K562 (cell line): ENCODE measurements at regions not wholly inside any gene's neighbourhood (a gene's known extent, or its start where the extent isn't known, plus 50 kb on each side); places are given as distances from the start of the nearest gene placed in this dataset.

Source experiments
- ATAC-seq: fragments of 200-7000 bp; cut with Tn5 transposase; 3 replicates; pipeline ENCODE4 v1.9.1; 2020; ENCODE audit warnings: moderate library complexity
- BruUV-seq: library from RNA; stranded (reverse); fragments of 400-500 nt; replicated peaks from 2 replicates; lab custom pipeline; 2021; lab: Mats Ljungman, UMichigan
- CTCF ChIA-PET: fragments of 300-600 bp; formaldehyde crosslinking; extraction: SDS; loops from one replicate; lab custom pipeline; 2021; ENCODE audit warnings: low intra/inter-chr PET ratio; lab: Yijun Ruan, JAX
- POLR2A ChIA-PET: fragments of 300-600, 350-650 bp; sonication (Branson Sonifier 250); formaldehyde crosslinking; extraction: SDS; loops from one replicate; lab custom pipeline; 2021; ENCODE audit warnings: antibody characterized with exemption, inconsistent platforms; lab: Yijun Ruan, JAX
- DNase-seq, 4 experiments: peaks; one replicate each; pipeline versions ENCODE4 v3.0.0 to v3.0.0-alpha.2; 2011 to 2018; ENCODE audit warnings: low spot score in 3 of 4, mixed read lengths in 3 of 4; ENCODE audit errors: extremely low read depth in 1 of 4
- FAIRE-seq: peaks from 2 replicates; lab custom pipeline; 2011; peaks lifted over from hg19 to GRCh38; lab: Jason Lieb, UNC
- H2AFZ ChIP-seq: 2 replicates; pipeline ENCODE4 v1.6.0; 2011; ENCODE audit warnings: low read depth, low read length, control low read depth, inconsistent platforms
- H3K27ac ChIP-seq: fragments of 200-600 bp; 3 replicates; pipeline ENCODE4 v1.8.0; 2011; ENCODE audit warnings: low read depth, mild to moderate bottlenecking, control low read depth, inconsistent platforms, low read length, moderate library complexity, mixed read lengths; ENCODE audit errors: extremely low read depth
- H3K27me3 ChIP-seq, 2 experiments: fragments of 300-600 bp in 1 of 2; 2 replicates in 1 of 2; 3 replicates in 1 of 2; pipeline versions ENCODE4 v1.6.0 to v1.8.0; 2011; ENCODE audit warnings: inconsistent platforms in 2 of 2, low read length in 2 of 2, mild to moderate bottlenecking in 1 of 2, mixed read lengths in 1 of 2, moderate library complexity in 1 of 2; ENCODE audit not compliant: control insufficient read depth in 2 of 2, insufficient read depth in 2 of 2
- H3K36me3 ChIP-seq: fragments of 300-600 bp; 3 replicates; pipeline ENCODE4 v1.8.0; 2011; ENCODE audit warnings: mild to moderate bottlenecking, low read length, inconsistent platforms; ENCODE audit not compliant: control insufficient read depth, insufficient read depth
- H3K4me1 ChIP-seq, 2 experiments: fragments of 200-600 bp in 1 of 2; replicated peaks in 1 of 2; 2 replicates in 1 of 2; 3 replicates in 1 of 2; pipeline versions ENCODE4 v1.5.1 to v1.8.0; 2011; ENCODE audit warnings: inconsistent platforms in 2 of 2, low read length in 2 of 2, mild to moderate bottlenecking in 1 of 2, mixed read lengths in 1 of 2, moderate library complexity in 1 of 2; ENCODE audit not compliant: control insufficient read depth in 2 of 2, insufficient read depth in 2 of 2
- H3K4me2 ChIP-seq: 2 replicates; pipeline ENCODE4 v1.6.1; 2011; ENCODE audit warnings: low read length, control low read depth, inconsistent platforms, mixed read lengths; ENCODE audit not compliant: insufficient read depth
- H3K4me3 ChIP-seq: fragments of 200-600 bp; sonication (generic), shearing (Covaris generic); 2 replicates; pipeline ENCODE4 v1.5.1; 2016; ENCODE audit warnings: control low read depth, inconsistent platforms
- H3K79me2 ChIP-seq: fragments of 200-600 bp; 3 replicates; pipeline ENCODE4 v1.8.0; 2011; ENCODE audit warnings: low read length, inconsistent platforms; ENCODE audit not compliant: control insufficient read depth, insufficient read depth
- H3K9ac ChIP-seq, 2 experiments: 2 replicates each; pipeline versions ENCODE4 v1.6.0 to v1.6.1; 2011; ENCODE audit warnings: low read depth in 2 of 2, low read length in 2 of 2, control low read depth in 1 of 2, inconsistent platforms in 1 of 2, mild to moderate bottlenecking in 1 of 2, mixed read lengths in 1 of 2; ENCODE audit not compliant: insufficient read depth in 1 of 2
- H3K9me1 ChIP-seq: one replicate; pipeline ENCODE4 v1.6.0; 2011; ENCODE audit warnings: inconsistent platforms, mild to moderate bottlenecking, low read length, moderate library complexity; ENCODE audit not compliant: control insufficient read depth, insufficient read depth
- H3K9me3 ChIP-seq: replicated peaks from 2 replicates; pipeline ENCODE4 v1.5.1; 2011; ENCODE audit warnings: low read depth, low read length, inconsistent platforms; ENCODE audit not compliant: control insufficient read depth, insufficient read depth
- H4K20me1 ChIP-seq: replicated peaks from 2 replicates; pipeline ENCODE4 v1.6.1; 2011; ENCODE audit warnings: low read length, inconsistent platforms, mixed read lengths; ENCODE audit not compliant: control insufficient read depth, insufficient read depth
- ASH1L ChIP-seq: fragments of 450-650 bp; IDR thresholded peaks from 2 replicates; pipeline ENCODE4 v1.6.1; 2018; ENCODE audit warnings: borderline replicate concordance, mild to moderate bottlenecking, low read depth; ENCODE audit not compliant: partially characterized antibody
- CCAR2 ChIP-seq: fragments of 200-400 bp; formaldehyde crosslinking; IDR thresholded peaks from 2 replicates; pipeline ENCODE4 v1.6.1; 2017; ENCODE audit warnings: mild to moderate bottlenecking, low read depth, low read length
- DIDO1 ChIP-seq: fragments of 450-650 bp; IDR thresholded peaks from 2 replicates; pipeline ENCODE4 v1.6.1; 2016; ENCODE audit warnings: low read depth, missing biosample characterization, missing genetic modification characterization
- FOXJ2 ChIP-seq: fragments of 200-800 bp; sonication (Bioruptor generic); IDR thresholded peaks from 2 replicates; pipeline ENCODE4 v1.6.1; 2016; ENCODE audit warnings: missing genetic modification characterization, missing compliant biosample characterization
- POLR3G ChIP-seq: IDR thresholded peaks from 2 replicates; pipeline ENCODE4 v1.6.1; 2011; ENCODE audit not compliant: insufficient read length, insufficient replicate concordance; ENCODE audit errors: extremely low read depth
- RCOR1 ChIP-seq, 2 experiments: IDR thresholded peaks; 2 replicates each; pipeline ENCODE4 v1.6.1; 2012; ENCODE audit warnings: low read depth in 2 of 2, low read length in 2 of 2, borderline replicate concordance in 1 of 2, improper control_type of control experiment in 1 of 2
- SETDB1 ChIP-seq: IDR thresholded peaks from one replicate; pipeline ENCODE4 v1.6.1; 2012; ENCODE audit warnings: low read length, control low read depth, inconsistent platforms
- SIRT6 ChIP-seq: IDR thresholded peaks from one replicate; pipeline ENCODE4 v1.6.1; 2012; ENCODE audit warnings: low read depth, mild to moderate bottlenecking, control low read depth, inconsistent platforms, low read length, moderate library complexity
- SMARCC2 ChIP-seq: fragments of 450-650 bp; IDR thresholded peaks from 2 replicates; pipeline ENCODE4 v1.6.1; 2017; ENCODE audit warnings: antibody characterized with exemption, moderate library complexity, mild to moderate bottlenecking, low read depth
- TOE1 ChIP-seq, 2 experiments: fragments of 450-650 bp in 1 of 2; sonication (generic) in 1 of 2; formaldehyde crosslinking in 1 of 2; IDR thresholded peaks; 2 replicates each; pipeline versions ENCODE4 v1.7.1 to v1.8.0; 2016 to 2022; ENCODE audit warnings: borderline replicate concordance in 2 of 2, mild to moderate bottlenecking in 2 of 2, antibody characterized with exemption in 1 of 2, inconsistent platforms in 1 of 2, low read depth in 1 of 2, missing genetic modification reagents in 1 of 2, moderate library complexity in 1 of 2
- ZBTB2 ChIP-seq: fragments of 450-650 bp; IDR thresholded peaks from 2 replicates; pipeline ENCODE4 v1.6.1; 2016; ENCODE audit warnings: antibody characterized with exemption
- ZNF12 ChIP-seq: sonication (generic); formaldehyde crosslinking; IDR thresholded peaks from 2 replicates; pipeline ENCODE4 v1.4.0; 2020; ENCODE audit warnings: mild to moderate bottlenecking, missing genetic modification reagents
- ZNF395 ChIP-seq: fragments of 200-800 bp; sonication (Bioruptor generic); IDR thresholded peaks from 2 replicates; pipeline ENCODE4 v1.6.1; 2017; ENCODE audit warnings: missing genetic modification characterization, missing compliant biosample characterization
- WGBS: fragments of 100-300 bp; shearing (Covaris generic); methylation state at CpG from one replicate; pipeline ENCODE4 v1.1.6; 2016; ENCODE audit warnings: low coverage, mixed read lengths; ENCODE audit not compliant: insufficient coverage; ENCODE audit errors: missing lambda C conversion rate; 5-methylcytosine and 5-hydroxymethylcytosine counted together
- in situ Hi-C: fragments of 300-500 bp; cut with MboI; formaldehyde crosslinking; loops from 4 replicates; pipeline ENCODE4 v1.15.0; 2018; ENCODE audit warnings: inconsistent platforms, mixed read lengths
- intact Hi-C: fragments of 100-400 bp; cut with micrococcal nuclease; formaldehyde crosslinking; loops from 2 replicates; pipeline ENCODE4 v1.14.2; 2022
- TF ChIP-seq, protein P1 (sequence below), 3 experiments: IDR thresholded peaks in 2 of 3; conservative IDR thresholded peaks in 1 of 3; 2 replicates each; pipeline ENCODE4 v1.5.1; 2011 to 2012; ENCODE audit warnings: low read length in 3 of 3, mild to moderate bottlenecking in 3 of 3, control low read depth in 2 of 3, improper control_type of control experiment in 1 of 3, inconsistent platforms in 1 of 3, low read depth in 1 of 3, mixed read lengths in 1 of 3, moderate library complexity in 1 of 3; ENCODE audit not compliant: insufficient read depth in 2 of 3
- TF ChIP-seq, protein P2 (sequence below): sonication (generic); formaldehyde crosslinking; IDR thresholded peaks from 2 replicates; pipeline ENCODE4 v1.8.1; 2023; ENCODE audit warnings: mild to moderate bottlenecking, missing genetic modification reagents

GRCh38 chr1:4002061-4002521 lies 102.0 kb upstream of the C1orf174 start (continued):
- TF ChIP-seq CCAR2 (no peak), ZBTB2 (no peak), FOXJ2 (tag) (no peak), SETDB1 (no peak), SMARCC2 (no peak), ZNF12 (CRISPR knock-in tag) (no peak)

DNA sequence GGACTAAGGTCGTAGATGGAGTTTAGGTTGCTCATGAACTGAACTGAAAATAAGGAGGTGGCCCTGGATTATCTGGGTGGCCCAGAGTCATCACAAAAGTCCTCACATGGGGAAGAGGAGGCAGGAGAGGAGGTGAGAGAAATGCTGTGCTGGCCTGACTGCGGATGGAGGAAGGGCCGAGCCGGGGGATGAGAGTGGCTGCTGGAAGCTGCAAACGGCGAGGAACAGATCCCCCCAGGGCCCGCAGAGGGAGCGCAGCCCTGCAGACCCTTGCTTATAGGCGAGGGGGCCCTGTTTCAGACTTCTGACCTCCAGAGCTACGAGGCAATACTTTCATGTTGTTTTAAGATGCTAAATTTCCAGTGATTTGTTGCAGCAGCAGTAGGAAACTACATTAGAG lies 102.7 kb upstream of the C1orf174 start:
- POLR2A ChIA-PET: interaction anchor here (0.6 to 1.1 kb wide), 4 partner anchors 10 to 936 kb away, joined by 3 read pairs; no protein-coding TSS in a partner anchor
- no TSS peak for BruUV-seq
- TF ChIP-seq, protein P1, sequence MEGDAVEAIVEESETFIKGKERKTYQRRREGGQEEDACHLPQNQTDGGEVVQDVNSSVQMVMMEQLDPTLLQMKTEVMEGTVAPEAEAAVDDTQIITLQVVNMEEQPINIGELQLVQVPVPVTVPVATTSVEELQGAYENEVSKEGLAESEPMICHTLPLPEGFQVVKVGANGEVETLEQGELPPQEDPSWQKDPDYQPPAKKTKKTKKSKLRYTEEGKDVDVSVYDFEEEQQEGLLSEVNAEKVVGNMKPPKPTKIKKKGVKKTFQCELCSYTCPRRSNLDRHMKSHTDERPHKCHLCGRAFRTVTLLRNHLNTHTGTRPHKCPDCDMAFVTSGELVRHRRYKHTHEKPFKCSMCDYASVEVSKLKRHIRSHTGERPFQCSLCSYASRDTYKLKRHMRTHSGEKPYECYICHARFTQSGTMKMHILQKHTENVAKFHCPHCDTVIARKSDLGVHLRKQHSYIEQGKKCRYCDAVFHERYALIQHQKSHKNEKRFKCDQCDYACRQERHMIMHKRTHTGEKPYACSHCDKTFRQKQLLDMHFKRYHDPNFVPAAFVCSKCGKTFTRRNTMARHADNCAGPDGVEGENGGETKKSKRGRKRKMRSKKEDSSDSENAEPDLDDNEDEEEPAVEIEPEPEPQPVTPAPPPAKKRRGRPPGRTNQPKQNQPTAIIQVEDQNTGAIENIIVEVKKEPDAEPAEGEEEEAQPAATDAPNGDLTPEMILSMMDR (IDR thresholded peaks at IDR 0.05 in 2 of 3, conservative IDR thresholded peaks at IDR 0.05 in 1 of 3; ENCODE audit: insufficient read depth in 2 of 3, low read depth in 1 of 3, low read length in 3 of 3): no peak
- no peak for TF ChIP-seq ZNF395
- no peak for TF ChIP-seq DIDO1 (tag)
- TF ChIP-seq, protein P2, sequence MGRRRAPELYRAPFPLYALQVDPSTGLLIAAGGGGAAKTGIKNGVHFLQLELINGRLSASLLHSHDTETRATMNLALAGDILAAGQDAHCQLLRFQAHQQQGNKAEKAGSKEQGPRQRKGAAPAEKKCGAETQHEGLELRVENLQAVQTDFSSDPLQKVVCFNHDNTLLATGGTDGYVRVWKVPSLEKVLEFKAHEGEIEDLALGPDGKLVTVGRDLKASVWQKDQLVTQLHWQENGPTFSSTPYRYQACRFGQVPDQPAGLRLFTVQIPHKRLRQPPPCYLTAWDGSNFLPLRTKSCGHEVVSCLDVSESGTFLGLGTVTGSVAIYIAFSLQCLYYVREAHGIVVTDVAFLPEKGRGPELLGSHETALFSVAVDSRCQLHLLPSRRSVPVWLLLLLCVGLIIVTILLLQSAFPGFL (CRISPR knock-in tag): no peak
- TF ChIP-seq TOE1 (IDR thresholded peaks at IDR 0.05; ENCODE audit: borderline replicate concordance): no peak
- no peak for TF ChIP-seq TOE1 (CRISPR knock-in tag; IDR thresholded peaks at IDR 0.05; ENCODE audit: borderline replicate concordance, low read depth)
- TF ChIP-seq POLR3G: no peak
- no peak for TF ChIP-seq ASH1L
- TF ChIP-seq RCOR1 (IDR thresholded peaks at IDR 0.05; ENCODE audit: borderline replicate concordance in 1 of 2, low read depth in 2 of 2, low read length in 2 of 2): no peak
- TF ChIP-seq SIRT6: no peak

More for the DNA sequence above, 102.7 kb upstream of the C1orf174 start:
- DNase-seq (no peak), ATAC-seq (no peak), FAIRE-seq (no peak)
- Histone ChIP-seq H3K9me1 (no peaks in the 10 kb centered on the region), H3K4me1 (peaks cover 0 to 26% of the 10 kb centered on the region in 2 experiments; a peak in 3 of 5 replicates), H3K4me2 (no peak overlapping the region), H3K79me2 (no peaks in the 10 kb centered on the region), H3K4me3 (no peak overlapping the region), H3K36me3 (0 out of 3 replicates have a peak, but pooled peaks cover 5% of the 10 kb centered on the region), H4K20me1 (peaks cover 4% of the 10 kb centered on the region; the same call in 1 of the 2 replicates), H2AFZ (no peak overlapping the region), H3K9me3 (no peaks in the 10 kb centered on the region), H3K9ac (no peak overlapping the region), H3K27me3 (peaks cover 3 to 54% of the 10 kb centered on the region in 2 experiments; a peak in 4 of 5 replicates), H3K27ac (no peak overlapping the region)
- CTCF ChIA-PET: no interaction called here
- intact Hi-C loops (no loop called here), in situ Hi-C loops (no loop called here)
- 9% methylated on average over 10 of the region's 10 CpGs for WGBS
